Thoracic aorta (tissue), 2 donors: ENCODE measurements at regions not wholly inside any gene's neighbourhood (a gene's known extent, or its start where the extent isn't known, plus 50 kb on each side); places are given as distances from the start of the nearest gene placed in this dataset.

Source experiments
- ATAC-seq: fragments of 150-250 bp; one replicate; pipeline ENCODE4 v1.8.0; 2017; ENCODE audit warnings: low read depth; ENCODE audit not compliant: insufficient number of reproducible peaks, low FRiP score
- DNase-seq: peaks from one replicate; pipeline ENCODE4 v3.0.0-alpha.2; 2020; ENCODE audit warnings: low spot score
- H3K27ac ChIP-seq, 2 donors: fragments of 200-600 bp; sonication (generic); 1 replicate in 1 of 2; 2 replicates in 1 of 2; pipeline ENCODE4 v1.5.1; 2016; ENCODE audit warnings: mild to moderate bottlenecking in 2 of 2, moderate library complexity in 2 of 2
- H3K27me3 ChIP-seq: fragments of 200-600 bp; sonication (generic); replicated peaks from 2 replicates; pipeline ENCODE4 v1.6.0; 2016; ENCODE audit warnings: mild to moderate bottlenecking; ENCODE audit not compliant: insufficient read depth
- H3K36me3 ChIP-seq: fragments of 200-600 bp; sonication (generic); one replicate; pipeline ENCODE4 v1.5.1; 2016
- H3K4me1 ChIP-seq, 2 donors: fragments of 200-600 bp; sonication (generic); 1 replicate in 1 of 2; 2 replicates in 1 of 2; pipeline versions ENCODE4 v1.5.1 to v1.6.0; 2016; ENCODE audit warnings: low read depth in 2 of 2, mild to moderate bottlenecking in 1 of 2; ENCODE audit not compliant: control insufficient read depth in 1 of 2
- H3K4me3 ChIP-seq: fragments of 200-600 bp; sonication (generic); 2 replicates; pipeline ENCODE4 v1.5.1; 2016; ENCODE audit warnings: mild to moderate bottlenecking
- H3K9me3 ChIP-seq: fragments of 200-600 bp; sonication (generic); 2 replicates; pipeline ENCODE4 v1.5.1; 2016
- CTCF ChIP-seq: fragments of 200-600 bp; sonication (generic); IDR thresholded peaks from one replicate; pipeline ENCODE4 v1.5.1; 2019; ENCODE audit warnings: antibody characterized with exemption

GRCh38 chr13:31922724-31923123 lies 108.8 kb upstream of the FRY start:
- H3K4me3 ChIP-seq, result no peak overlapping the region
- H3K9me3 ChIP-seq, result no peaks in the 10 kb centered on the region
- ATAC-seq (no peak), DNase-seq (no peak)
- no peaks in the 10 kb centered on the region for H3K27me3 ChIP-seq
- H3K36me3 ChIP-seq, result no peaks in the 10 kb centered on the region
- no peak overlapping the region for H3K27ac ChIP-seq
- TF ChIP-seq CTCF, result no peak
- no peaks in the 10 kb centered on the region for H3K4me1 ChIP-seq

- DNase-seq (no peak), ATAC-seq (no peak)
- Histone ChIP-seq H3K9me3 (no peaks in the 10 kb centered on the region), H3K4me1 (no peaks in the 10 kb centered on the region), H3K4me3 (no peak overlapping the region), H3K36me3 (no peaks in the 10 kb centered on the region), H3K27ac (no peak overlapping the region), H3K27me3 (no peaks in the 10 kb centered on the region)
- no peak for TF ChIP-seq CTCF
Observed at GRCh38 chr13:31923134-31923763, 108.3 kb upstream of the FRY start.

GRCh38 chr13:31925079-31925478 lies 106.5 kb upstream of the FRY start:
- Histone ChIP-seq H3K4me1 (peaks cover 0 to 4% of the 10 kb centered on the region in 2 donors), H3K27ac (no peak overlapping the region), H3K4me3 (no peak overlapping the region), H3K9me3 (no peaks in the 10 kb centered on the region), H3K27me3 (no peaks in the 10 kb centered on the region), H3K36me3 (no peaks in the 10 kb centered on the region)
- DNase-seq (no peak), ATAC-seq (no peak)
- no peak for TF ChIP-seq CTCF

GRCh38 chr13:31927219-31927653 lies 104.3 kb upstream of the FRY start:
- ATAC-seq (no peak), DNase-seq (no peak)
- H3K27me3 ChIP-seq, result no peaks in the 10 kb centered on the region

More at GRCh38 chr13:31927219-31927653, 104.3 kb upstream of the FRY start:
- Histone ChIP-seq H3K36me3 (no peaks in the 10 kb centered on the region), H3K27ac (no peak overlapping the region), H3K4me3 (no peak overlapping the region), H3K9me3 (no peaks in the 10 kb centered on the region), H3K4me1 (peaks cover 5 to 10% of the 10 kb centered on the region in 2 donors)
- no peak for TF ChIP-seq CTCF
